ENCODE measurements at regions not wholly inside any gene's neighbourhood (a gene's known extent, or its start where the extent isn't known, plus 50 kb on each side); places are given as distances from the start of the nearest gene placed in this dataset.

GRCh38 chr7:85890244-85890811 lies 703.5 kb upstream of the SEMA3D start:
- DNase-seq (ENCODE audit: low read depth): no peak

GRCh38 chr7:85887133-85887532 lies 700.3 kb upstream of the SEMA3D start:
- no peak for DNase-seq (ENCODE audit: low read depth)

GRCh38 chr7:85882335-85882734 lies 695.5 kb upstream of the SEMA3D start:
- DNase-seq (ENCODE audit: low read depth): no peak

GRCh38 chr7:85875398-85875797 lies 688.5 kb upstream of the SEMA3D start:
- no peak for DNase-seq (ENCODE audit: low read depth)

GRCh38 chr7:85866540-85866939 lies 679.7 kb upstream of the SEMA3D start:
- DNase-seq (ENCODE audit: low read depth): no peak

- DNase-seq (ENCODE audit: low read depth): no peak
Observed at GRCh38 chr7:85851571-85852193, 664.8 kb upstream of the SEMA3D start.

GRCh38 chr7:85850381-85850780 lies 663.5 kb upstream of the SEMA3D start:
- DNase-seq (ENCODE audit: low read depth): no peak

- no peak for DNase-seq (ENCODE audit: low read depth)
Observed at GRCh38 chr7:85840554-85840953, 653.7 kb upstream of the SEMA3D start.

GRCh38 chr7:85833066-85833465 lies 646.2 kb upstream of the SEMA3D start:
- no peak for DNase-seq (ENCODE audit: low read depth)

- no peak for DNase-seq (ENCODE audit: low read depth)
Observed at GRCh38 chr7:85830982-85831381, 644.1 kb upstream of the SEMA3D start.

- DNase-seq (ENCODE audit: low read depth): no peak
Observed at GRCh38 chr7:85829817-85830432, 643.1 kb upstream of the SEMA3D start.

GRCh38 chr7:85829176-85829575 lies 642.3 kb upstream of the SEMA3D start:
- no peak for DNase-seq (ENCODE audit: low read depth)

GRCh38 chr7:85828614-85829013 lies 641.8 kb upstream of the SEMA3D start:
- no peak for DNase-seq (ENCODE audit: low read depth)

GRCh38 chr7:85823396-85824080 lies 636.7 kb upstream of the SEMA3D start:
- no peak for DNase-seq (ENCODE audit: low read depth)

- DNase-seq (ENCODE audit: low read depth): no peak
Observed at GRCh38 chr7:85821926-85822325, 635.1 kb upstream of the SEMA3D start.

- DNase-seq (ENCODE audit: low read depth): no peak
Observed at GRCh38 chr7:85820702-85821443, 634.0 kb upstream of the SEMA3D start.

GRCh38 chr7:85815526-85815925 lies 628.7 kb upstream of the SEMA3D start:
- no peak for DNase-seq (ENCODE audit: low read depth)

GRCh38 chr7:85806321-85806720 lies 619.5 kb upstream of the SEMA3D start:
- no peak for DNase-seq (ENCODE audit: low read depth)

- no peak for DNase-seq (ENCODE audit: low read depth)
Observed at GRCh38 chr7:85805656-85806055, 618.8 kb upstream of the SEMA3D start.

- no peak for DNase-seq (ENCODE audit: low read depth)
Observed at GRCh38 chr7:85805249-85805648, 618.4 kb upstream of the SEMA3D start.

GRCh38 chr7:85802211-85802610 lies 615.4 kb upstream of the SEMA3D start:
- no peak for DNase-seq (ENCODE audit: low read depth)

GRCh38 chr7:85796956-85797355 lies 610.1 kb upstream of the SEMA3D start:
- DNase-seq (ENCODE audit: low read depth): no peak
